ENCODE measurements at regions not wholly inside any gene's neighbourhood (a gene's known extent, or its start where the extent isn't known, plus 50 kb on each side); places are given as distances from the start of the nearest gene placed in this dataset.

DNA sequence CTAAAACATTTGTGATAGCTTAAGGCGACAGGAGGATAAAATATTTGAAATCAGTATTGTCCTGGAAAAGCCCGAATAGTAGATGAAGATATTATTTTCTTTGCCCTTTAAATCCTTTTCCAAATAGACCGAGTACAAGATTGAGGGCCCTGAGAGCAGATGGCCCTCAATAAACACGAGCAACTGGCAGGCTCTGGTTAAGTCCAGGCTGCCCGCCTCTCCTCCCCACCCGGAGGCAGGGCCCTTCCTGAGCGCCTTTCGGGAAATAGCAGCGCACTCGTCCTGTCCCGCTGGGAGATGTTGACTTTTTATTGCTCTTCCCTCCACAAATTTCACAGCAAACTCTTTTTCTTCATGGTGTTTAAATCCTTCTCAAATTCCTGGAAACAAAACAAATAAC, 50.8 kb upstream of the MAX start:
- H3K27ac ChIP-seq = no peak overlapping the region
- H3K27me3 ChIP-seq (replicated peaks; ENCODE audit: insufficient read depth) = no peaks in the 10 kb centered on the region
- H3K4me1 ChIP-seq (ENCODE audit: control insufficient read depth in 1 of 2, low read depth in 2 of 2) = peaks cover 3 to 17% of the 10 kb centered on the region in 2 donors
- no peaks in the 10 kb centered on the region for H3K36me3 ChIP-seq
- no peak overlapping the region for H3K4me3 ChIP-seq
- H3K9me3 ChIP-seq = no peaks in the 10 kb centered on the region
- no peak for ATAC-seq (ENCODE audit: insufficient number of reproducible peaks, low FRiP score, low read depth)
- TF ChIP-seq, protein P1, sequence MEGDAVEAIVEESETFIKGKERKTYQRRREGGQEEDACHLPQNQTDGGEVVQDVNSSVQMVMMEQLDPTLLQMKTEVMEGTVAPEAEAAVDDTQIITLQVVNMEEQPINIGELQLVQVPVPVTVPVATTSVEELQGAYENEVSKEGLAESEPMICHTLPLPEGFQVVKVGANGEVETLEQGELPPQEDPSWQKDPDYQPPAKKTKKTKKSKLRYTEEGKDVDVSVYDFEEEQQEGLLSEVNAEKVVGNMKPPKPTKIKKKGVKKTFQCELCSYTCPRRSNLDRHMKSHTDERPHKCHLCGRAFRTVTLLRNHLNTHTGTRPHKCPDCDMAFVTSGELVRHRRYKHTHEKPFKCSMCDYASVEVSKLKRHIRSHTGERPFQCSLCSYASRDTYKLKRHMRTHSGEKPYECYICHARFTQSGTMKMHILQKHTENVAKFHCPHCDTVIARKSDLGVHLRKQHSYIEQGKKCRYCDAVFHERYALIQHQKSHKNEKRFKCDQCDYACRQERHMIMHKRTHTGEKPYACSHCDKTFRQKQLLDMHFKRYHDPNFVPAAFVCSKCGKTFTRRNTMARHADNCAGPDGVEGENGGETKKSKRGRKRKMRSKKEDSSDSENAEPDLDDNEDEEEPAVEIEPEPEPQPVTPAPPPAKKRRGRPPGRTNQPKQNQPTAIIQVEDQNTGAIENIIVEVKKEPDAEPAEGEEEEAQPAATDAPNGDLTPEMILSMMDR (IDR thresholded peaks at IDR 0.05) = no peak
- no peak for DNase-seq (ENCODE audit: low spot score)

DNA sequence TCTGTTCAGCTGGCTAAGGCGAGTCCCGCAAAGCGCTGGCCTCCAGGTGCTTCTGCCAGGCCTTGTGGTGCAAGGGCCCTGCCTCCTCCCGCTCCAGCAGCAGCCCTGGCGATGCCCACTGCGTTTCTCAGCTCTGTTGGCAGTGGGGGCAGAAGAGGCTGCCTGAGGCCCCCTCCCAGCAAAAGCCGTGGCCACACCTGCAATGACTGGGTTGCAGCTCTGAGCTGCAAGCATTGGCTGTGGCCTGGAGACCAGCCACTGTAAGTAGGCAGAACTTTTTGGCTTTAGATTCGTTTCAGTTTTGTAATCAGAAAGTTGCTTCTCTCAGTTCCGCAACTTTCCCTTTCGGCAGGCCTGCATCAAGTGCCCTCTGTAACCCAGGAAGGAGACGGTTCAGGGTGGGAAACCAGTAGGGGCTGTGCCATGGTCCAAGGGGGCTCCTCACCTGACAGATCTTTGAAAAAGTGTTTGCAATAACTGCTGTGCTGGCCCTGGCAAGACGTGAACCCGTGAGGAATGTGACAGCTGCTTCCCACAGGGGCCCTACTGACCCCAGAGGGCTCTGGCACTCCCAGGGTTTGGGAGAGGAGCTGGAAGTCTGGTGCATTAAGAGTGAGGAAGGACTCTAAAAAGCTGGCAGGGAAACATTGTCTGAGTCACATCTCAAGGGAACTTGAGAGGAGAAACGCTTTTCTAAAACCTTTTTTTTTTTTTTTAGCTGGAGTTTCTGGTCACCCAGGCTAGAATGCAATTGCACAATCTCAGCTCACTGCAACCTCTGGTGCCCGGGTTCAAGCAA, 54.5 kb upstream of the MAX start:
- Histone ChIP-seq H3K4me3 (peak overlapping the region; percentile 66), H3K27ac (peak overlapping the region; percentile 81 to 84), H3K36me3 (no peaks in the 10 kb centered on the region), H3K9me3 (no peaks in the 10 kb centered on the region), H3K27me3 (replicated peaks; ENCODE audit: insufficient read depth) (no peaks in the 10 kb centered on the region), H3K4me1 (ENCODE audit: control insufficient read depth in 1 of 2, low read depth in 2 of 2) (peaks cover 3 to 18% of the 10 kb centered on the region in 2 donors)
- peak; percentile 21 for DNase-seq (ENCODE audit: low spot score)
- peak; percentile 96 for ATAC-seq (ENCODE audit: insufficient number of reproducible peaks, low FRiP score, low read depth)
- TF ChIP-seq, protein P1 (IDR thresholded peaks at IDR 0.05) = no peak

DNA sequence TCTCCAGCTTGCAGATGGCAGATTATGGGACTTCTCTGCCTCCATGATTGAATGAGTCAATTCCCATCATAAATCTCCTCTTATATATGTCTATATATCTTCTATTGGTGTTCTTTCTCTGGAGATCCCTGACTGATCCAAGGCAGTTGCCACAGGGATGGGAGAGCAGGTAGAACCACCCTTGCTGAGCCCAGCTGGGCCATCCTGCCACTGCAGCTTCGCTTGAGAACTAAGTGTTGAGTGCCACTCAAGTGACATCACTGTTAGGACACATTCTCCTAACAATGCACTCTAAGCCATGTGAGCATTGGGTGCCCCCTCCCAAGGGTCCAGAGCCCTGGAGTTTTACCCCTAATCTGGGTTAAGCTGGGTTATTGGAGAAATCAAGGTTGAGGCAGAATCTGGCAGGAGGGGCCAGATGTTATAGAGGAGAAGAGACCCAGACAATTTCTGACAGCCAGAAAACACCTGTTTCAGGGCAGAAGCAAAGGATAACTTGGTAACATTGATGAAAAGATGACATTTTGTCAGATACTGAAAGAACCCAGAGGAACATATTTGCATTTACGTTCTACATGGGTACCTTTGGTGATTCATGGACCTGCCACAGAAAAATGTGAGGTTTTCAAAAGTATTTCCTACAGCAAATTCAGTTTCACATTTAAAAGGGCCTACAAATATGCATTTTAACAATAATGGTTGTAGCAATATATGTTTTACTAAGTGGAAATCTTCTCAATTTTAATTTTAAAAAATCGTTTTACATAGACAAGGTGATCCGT, 57.2 kb upstream of the MAX start:
- no peaks in the 10 kb centered on the region for H3K27me3 ChIP-seq (replicated peaks; ENCODE audit: insufficient read depth)
- H3K27ac ChIP-seq = no peak overlapping the region
- ATAC-seq (ENCODE audit: insufficient number of reproducible peaks, low FRiP score, low read depth) (no peak), DNase-seq (ENCODE audit: low spot score) (no peak)
- H3K9me3 ChIP-seq = no peaks in the 10 kb centered on the region
- no peak overlapping the region for H3K4me3 ChIP-seq
- H3K36me3 ChIP-seq = no peaks in the 10 kb centered on the region
- TF ChIP-seq, protein P1 (IDR thresholded peaks at IDR 0.05) = no peak
- peaks cover 3 to 18% of the 10 kb centered on the region in 2 donors for H3K4me1 ChIP-seq (ENCODE audit: control insufficient read depth in 1 of 2, low read depth in 2 of 2)

DNA sequence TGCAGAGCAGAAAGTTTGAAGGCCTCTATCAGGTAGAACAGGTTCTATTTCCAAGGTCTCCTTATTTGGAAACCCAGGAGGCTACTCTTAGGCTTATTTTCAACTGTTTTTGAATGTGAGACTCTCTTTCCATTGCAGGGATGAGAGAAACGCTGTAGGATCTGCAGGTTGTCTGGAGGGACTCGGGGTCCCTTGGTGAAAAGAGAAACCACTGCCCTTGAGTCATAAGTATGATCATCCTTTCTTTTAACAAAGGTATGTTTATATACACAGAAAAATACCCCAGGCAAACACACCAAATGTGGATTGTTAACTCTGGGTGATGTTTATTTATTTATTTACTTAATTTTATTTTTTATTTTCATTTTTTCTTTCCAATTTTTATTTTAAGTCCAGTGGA, 57.8 kb upstream of the MAX start:
- H3K27ac ChIP-seq = no peak overlapping the region
- H3K4me1 ChIP-seq (ENCODE audit: control insufficient read depth in 1 of 2, low read depth in 2 of 2) = peaks cover 3 to 18% of the 10 kb centered on the region in 2 donors
- TF ChIP-seq, protein P1 (IDR thresholded peaks at IDR 0.05) = no peak

DNA sequence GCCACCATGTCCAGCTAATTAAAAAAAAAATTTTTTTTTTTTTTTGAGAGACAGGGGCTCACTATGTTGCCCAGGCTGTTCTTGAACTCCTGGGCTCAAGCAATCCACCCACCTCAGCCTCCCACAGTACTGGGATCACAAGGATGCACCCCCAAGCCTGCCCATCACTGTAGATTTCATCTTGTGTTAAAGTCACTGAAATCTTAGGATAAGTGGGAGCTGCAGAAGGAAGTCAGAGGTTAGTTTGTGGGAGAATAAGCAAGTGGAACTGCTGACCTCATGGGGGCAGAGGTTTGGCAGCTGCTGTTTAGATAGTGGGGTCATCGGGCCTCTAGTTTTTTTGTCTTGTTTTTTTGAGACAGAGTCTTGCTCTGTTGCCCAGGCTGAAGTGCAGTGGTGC, 59.7 kb upstream of the MAX start:
- no peak for DNase-seq (ENCODE audit: low spot score)
- H3K36me3 ChIP-seq = no peaks in the 10 kb centered on the region
- H3K4me3 ChIP-seq = no peak overlapping the region
- no peak for ATAC-seq (ENCODE audit: insufficient number of reproducible peaks, low FRiP score, low read depth)
- H3K9me3 ChIP-seq = no peaks in the 10 kb centered on the region
- no peak overlapping the region for H3K27ac ChIP-seq
- TF ChIP-seq, protein P1 (IDR thresholded peaks at IDR 0.05) = no peak
- no peaks in the 10 kb centered on the region for H3K27me3 ChIP-seq (replicated peaks; ENCODE audit: insufficient read depth)
- H3K4me1 ChIP-seq (ENCODE audit: control insufficient read depth in 1 of 2, low read depth in 2 of 2) = peaks cover 0 to 10% of the 10 kb centered on the region in 2 donors

More for the DNA sequence above, 57.8 kb upstream of the MAX start:
- no peaks in the 10 kb centered on the region for H3K9me3 ChIP-seq
- H3K36me3 ChIP-seq = no peaks in the 10 kb centered on the region
- ATAC-seq (ENCODE audit: insufficient number of reproducible peaks, low FRiP score, low read depth) = no peak
- no peak for DNase-seq (ENCODE audit: low spot score)
- H3K27me3 ChIP-seq (replicated peaks; ENCODE audit: insufficient read depth) = no peaks in the 10 kb centered on the region
- H3K4me3 ChIP-seq = no peak overlapping the region
